Peyer's patch (tissue), 4 donors: ENCODE measurements at regions not wholly inside any gene's neighbourhood (a gene's known extent, or its start where the extent isn't known, plus 50 kb on each side); places are given as distances from the start of the nearest gene placed in this dataset.

ENCODE experiments used
- DNase-seq, 3 donors: peaks; one replicate each; pipeline ENCODE4 v3.0.0-alpha.2; 2017 to 2019
- H3K27ac ChIP-seq, 4 donors: fragments of 200-600 bp; sonication (generic); one replicate each; pipeline ENCODE4 v1.5.1; 2016 to 2019
- H3K27me3 ChIP-seq, 2 donors: fragments of 200-600 bp; sonication (generic); one replicate each; pipeline ENCODE4 v1.5.1; 2019
- H3K36me3 ChIP-seq, 3 donors: fragments of 200-600 bp; sonication (generic); one replicate each; pipeline ENCODE4 v1.5.1; 2016 to 2019
- H3K4me1 ChIP-seq, 4 donors: fragments of 200-600 bp; sonication (generic); one replicate each; pipeline ENCODE4 v1.5.1; 2016 to 2019
- H3K4me3 ChIP-seq, 4 donors: fragments of 200-600 bp; sonication (generic); 1 replicate in 3 of 4; 2 replicates in 1 of 4; pipeline ENCODE4 v1.5.1; 2016 to 2019; ENCODE audit warnings: mild to moderate bottlenecking in 1 of 4
- H3K9me3 ChIP-seq, 4 donors: fragments of 200-600 bp; sonication (generic); one replicate each; pipeline ENCODE4 v1.5.1; 2016 to 2019; ENCODE audit warnings: mild to moderate bottlenecking in 1 of 4
- POLR2A ChIP-seq, 2 donors: fragments of 450-650 bp; IDR thresholded peaks; one replicate each; pipeline ENCODE4 v1.5.1; 2017; ENCODE audit warnings: antibody characterized with exemption in 2 of 2, mild to moderate bottlenecking in 2 of 2, moderate library complexity in 2 of 2
- TF ChIP-seq, protein P1 (sequence below), 6 experiments: fragments of 450-650 bp in 4 of 6; fragments of 200-600 bp in 2 of 6; sonication (generic) in 1 of 6; IDR thresholded peaks; one replicate each; pipeline ENCODE4 v1.5.1; 2017 to 2019; ENCODE audit warnings: antibody characterized with exemption in 6 of 6, mild to moderate bottlenecking in 3 of 6, moderate library complexity in 1 of 6

GRCh38 chr4:180828455-180829018, 1414.7 kb upstream of the TENM3 start:
- H3K27me3 ChIP-seq: no peaks in the 10 kb centered on the region
- TF ChIP-seq POLR2A (IDR thresholded peaks at IDR 0.05): no peak
- TF ChIP-seq, protein P1, sequence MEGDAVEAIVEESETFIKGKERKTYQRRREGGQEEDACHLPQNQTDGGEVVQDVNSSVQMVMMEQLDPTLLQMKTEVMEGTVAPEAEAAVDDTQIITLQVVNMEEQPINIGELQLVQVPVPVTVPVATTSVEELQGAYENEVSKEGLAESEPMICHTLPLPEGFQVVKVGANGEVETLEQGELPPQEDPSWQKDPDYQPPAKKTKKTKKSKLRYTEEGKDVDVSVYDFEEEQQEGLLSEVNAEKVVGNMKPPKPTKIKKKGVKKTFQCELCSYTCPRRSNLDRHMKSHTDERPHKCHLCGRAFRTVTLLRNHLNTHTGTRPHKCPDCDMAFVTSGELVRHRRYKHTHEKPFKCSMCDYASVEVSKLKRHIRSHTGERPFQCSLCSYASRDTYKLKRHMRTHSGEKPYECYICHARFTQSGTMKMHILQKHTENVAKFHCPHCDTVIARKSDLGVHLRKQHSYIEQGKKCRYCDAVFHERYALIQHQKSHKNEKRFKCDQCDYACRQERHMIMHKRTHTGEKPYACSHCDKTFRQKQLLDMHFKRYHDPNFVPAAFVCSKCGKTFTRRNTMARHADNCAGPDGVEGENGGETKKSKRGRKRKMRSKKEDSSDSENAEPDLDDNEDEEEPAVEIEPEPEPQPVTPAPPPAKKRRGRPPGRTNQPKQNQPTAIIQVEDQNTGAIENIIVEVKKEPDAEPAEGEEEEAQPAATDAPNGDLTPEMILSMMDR (IDR thresholded peaks at IDR 0.05): peak in 5 of 6 experiments; percentile 27 to 53 (median 48)
- no peak overlapping the region for H3K4me3 ChIP-seq
- H3K9me3 ChIP-seq: no peaks in the 10 kb centered on the region
- H3K36me3 ChIP-seq: no peaks in the 10 kb centered on the region
- H3K27ac ChIP-seq: no peak overlapping the region
- H3K4me1 ChIP-seq: no peaks in the 10 kb centered on the region
- no peak for DNase-seq

- H3K4me1 ChIP-seq: no peaks in the 10 kb centered on the region
- no peaks in the 10 kb centered on the region for H3K9me3 ChIP-seq
- H3K4me3 ChIP-seq: no peak overlapping the region
- TF ChIP-seq POLR2A (IDR thresholded peaks at IDR 0.05): no peak
- TF ChIP-seq, protein P1 (IDR thresholded peaks at IDR 0.05): no peak
- DNase-seq: no peak
- no peaks in the 10 kb centered on the region for H3K36me3 ChIP-seq
- no peak overlapping the region for H3K27ac ChIP-seq
- H3K27me3 ChIP-seq: no peaks in the 10 kb centered on the region
Measured at GRCh38 chr4:180832073-180832472, 1411.1 kb upstream of the TENM3 start.

DNA sequence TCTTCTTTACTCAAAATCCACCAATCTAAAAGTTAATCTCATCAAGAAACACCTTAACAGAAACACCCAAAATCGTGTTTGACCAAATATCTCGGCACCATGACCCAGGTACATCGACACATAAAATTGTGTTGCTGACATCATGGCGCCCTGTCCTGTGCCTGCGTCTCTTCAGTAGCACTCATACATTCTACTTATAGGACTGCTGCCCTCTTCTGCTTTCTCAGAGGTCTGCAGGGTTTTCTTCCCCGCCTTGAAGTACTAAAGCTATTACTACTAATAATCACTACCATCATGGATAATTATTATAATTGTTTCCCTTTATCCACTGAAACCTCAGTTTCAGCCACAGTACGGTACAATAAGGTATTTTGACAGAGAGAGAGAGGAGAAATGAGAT, 1403.1 kb upstream of the TENM3 start:
- no peak for DNase-seq
- H3K4me1 ChIP-seq: no peaks in the 10 kb centered on the region
- H3K27me3 ChIP-seq: no peaks in the 10 kb centered on the region
- no peaks in the 10 kb centered on the region for H3K36me3 ChIP-seq
- no peak overlapping the region for H3K4me3 ChIP-seq
- H3K27ac ChIP-seq: no peak overlapping the region
- TF ChIP-seq POLR2A (IDR thresholded peaks at IDR 0.05): no peak
- TF ChIP-seq, protein P1 (IDR thresholded peaks at IDR 0.05): no peak
- H3K9me3 ChIP-seq: no peaks in the 10 kb centered on the region

GRCh38 chr4:180850318-180850940, 1392.8 kb upstream of the TENM3 start:
- Histone ChIP-seq H3K4me1 (no peaks in the 10 kb centered on the region), H3K4me3 (no peak overlapping the region), H3K27ac (no peak overlapping the region), H3K36me3 (no peaks in the 10 kb centered on the region), H3K27me3 (no peaks in the 10 kb centered on the region), H3K9me3 (no peaks in the 10 kb centered on the region)
- no peak for DNase-seq
- no peak for TF ChIP-seq POLR2A (IDR thresholded peaks at IDR 0.05)
- TF ChIP-seq, protein P1 (IDR thresholded peaks at IDR 0.05): no peak

DNA sequence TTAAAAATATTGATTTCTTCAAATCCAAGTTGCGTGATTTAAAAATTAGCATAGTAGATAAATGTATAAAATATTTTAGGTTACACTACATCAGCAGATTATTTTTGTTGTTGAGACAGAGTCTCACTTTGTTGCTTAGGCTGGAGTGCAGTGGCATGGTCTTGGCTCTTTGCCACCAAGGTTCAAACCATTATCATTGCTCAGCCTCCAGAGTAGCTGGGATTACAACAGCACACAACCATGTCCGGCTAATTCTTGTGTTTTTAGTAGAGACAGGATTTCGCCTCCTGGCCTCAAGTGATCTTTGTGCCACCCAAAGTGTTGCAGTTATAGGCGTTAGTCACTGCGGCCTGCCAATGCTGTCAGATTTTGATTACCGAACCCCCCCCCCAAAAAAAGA, 1390.5 kb upstream of the TENM3 start:
- TF ChIP-seq, protein P1 (IDR thresholded peaks at IDR 0.05): no peak
- no peaks in the 10 kb centered on the region for H3K4me1 ChIP-seq
- no peak for DNase-seq
- H3K4me3 ChIP-seq: no peak overlapping the region
- no peaks in the 10 kb centered on the region for H3K27me3 ChIP-seq
- H3K9me3 ChIP-seq: no peaks in the 10 kb centered on the region
- H3K36me3 ChIP-seq: no peaks in the 10 kb centered on the region
- no peak overlapping the region for H3K27ac ChIP-seq
